Endothelial cell of umbilical vein (primary cell): ENCODE measurements at regions not wholly inside any gene's neighbourhood (a gene's known extent, or its start where the extent isn't known, plus 50 kb on each side); places are given as distances from the start of the nearest gene placed in this dataset.

Source experiments
- POLR2A ChIP-seq: IDR thresholded peaks from 2 replicates; pipeline ENCODE4 v1.6.1; 2012; ENCODE audit warnings: low read depth, mild to moderate bottlenecking, control low read depth, low read length
- TF ChIP-seq, protein P1 (sequence below), 2 donors: IDR thresholded peaks; 1 replicate in 1 of 2; 2 replicates in 1 of 2; pipeline ENCODE4 v1.5.1; 2011; ENCODE audit warnings: low read length in 2 of 2, mild to moderate bottlenecking in 2 of 2, moderate library complexity in 2 of 2, control low read depth in 1 of 2, inconsistent platforms in 1 of 2, low read depth in 1 of 2; ENCODE audit not compliant: insufficient read depth in 1 of 2; ENCODE audit errors: extremely low read depth in 1 of 2

- TF ChIP-seq, protein P1, sequence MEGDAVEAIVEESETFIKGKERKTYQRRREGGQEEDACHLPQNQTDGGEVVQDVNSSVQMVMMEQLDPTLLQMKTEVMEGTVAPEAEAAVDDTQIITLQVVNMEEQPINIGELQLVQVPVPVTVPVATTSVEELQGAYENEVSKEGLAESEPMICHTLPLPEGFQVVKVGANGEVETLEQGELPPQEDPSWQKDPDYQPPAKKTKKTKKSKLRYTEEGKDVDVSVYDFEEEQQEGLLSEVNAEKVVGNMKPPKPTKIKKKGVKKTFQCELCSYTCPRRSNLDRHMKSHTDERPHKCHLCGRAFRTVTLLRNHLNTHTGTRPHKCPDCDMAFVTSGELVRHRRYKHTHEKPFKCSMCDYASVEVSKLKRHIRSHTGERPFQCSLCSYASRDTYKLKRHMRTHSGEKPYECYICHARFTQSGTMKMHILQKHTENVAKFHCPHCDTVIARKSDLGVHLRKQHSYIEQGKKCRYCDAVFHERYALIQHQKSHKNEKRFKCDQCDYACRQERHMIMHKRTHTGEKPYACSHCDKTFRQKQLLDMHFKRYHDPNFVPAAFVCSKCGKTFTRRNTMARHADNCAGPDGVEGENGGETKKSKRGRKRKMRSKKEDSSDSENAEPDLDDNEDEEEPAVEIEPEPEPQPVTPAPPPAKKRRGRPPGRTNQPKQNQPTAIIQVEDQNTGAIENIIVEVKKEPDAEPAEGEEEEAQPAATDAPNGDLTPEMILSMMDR (IDR thresholded peaks at IDR 0.05; ENCODE audit: extremely low read depth in 1 of 2, insufficient read depth in 1 of 2, low read depth in 1 of 2, low read length in 2 of 2): no peak
- no peak for TF ChIP-seq POLR2A
Observed at GRCh38 chr22:48565901-48566501, 1261.7 kb downstream of the BRD1 start.
